ENCODE measurements at regions not wholly inside any gene's neighbourhood (a gene's known extent, or its start where the extent isn't known, plus 50 kb on each side); places are given as distances from the start of the nearest gene placed in this dataset.

GRCh38 chr3:124591699-124592098 lies 138.6 kb upstream of the UMPS start:
- DNase-seq, result no peak

GRCh38 chr3:124592658-124593441 lies 137.4 kb upstream of the UMPS start:
- DNase-seq, result no peak

- DNase-seq, result no peak
Measured at GRCh38 chr3:124593442-124593829, 136.8 kb upstream of the UMPS start.

GRCh38 chr3:124594581-124594980 lies 135.7 kb upstream of the UMPS start:
- no peak for DNase-seq

- no peak for DNase-seq
Measured at GRCh38 chr3:124597273-124597672, 133.0 kb upstream of the UMPS start.

- no peak for DNase-seq
Measured at GRCh38 chr3:124597979-124598378, 132.3 kb upstream of the UMPS start.

GRCh38 chr3:124599147-124599765 lies 131.0 kb upstream of the UMPS start:
- no peak for DNase-seq

GRCh38 chr3:124599779-124600693 lies 130.2 kb upstream of the UMPS start:
- no peak for DNase-seq

GRCh38 chr3:124600765-124601164 lies 129.5 kb upstream of the UMPS start:
- DNase-seq, result no peak

GRCh38 chr3:124601190-124601589 lies 129.1 kb upstream of the UMPS start:
- DNase-seq, result no peak

- DNase-seq, result no peak
Measured at GRCh38 chr3:124602980-124603627, 127.1 kb upstream of the UMPS start.

- no peak for DNase-seq
Measured at GRCh38 chr3:124605781-124606579, 124.3 kb upstream of the UMPS start.

GRCh38 chr3:124607163-124607562 lies 123.1 kb upstream of the UMPS start:
- DNase-seq, result no peak

- no peak for DNase-seq
Measured at GRCh38 chr3:124609402-124609801, 120.8 kb upstream of the UMPS start.

- no peak for DNase-seq
Measured at GRCh38 chr3:124610130-124610529, 120.1 kb upstream of the UMPS start.

GRCh38 chr3:124611520-124611919 lies 118.7 kb upstream of the UMPS start:
- DNase-seq, result no peak

- DNase-seq, result no peak
Measured at GRCh38 chr3:124615896-124616543, 114.2 kb upstream of the UMPS start.

- DNase-seq, result no peak
Measured at GRCh38 chr3:124617177-124617576, 113.1 kb upstream of the UMPS start.

- no peak for DNase-seq
Measured at GRCh38 chr3:124619887-124620599, 110.2 kb upstream of the UMPS start.

- no peak for DNase-seq
Measured at GRCh38 chr3:124620600-124621063, 109.6 kb upstream of the UMPS start.

- DNase-seq, result no peak
Measured at GRCh38 chr3:124621498-124621897, 108.8 kb upstream of the UMPS start.
